Keratinocyte (primary cell): ENCODE measurements at regions not wholly inside any gene's neighbourhood (a gene's known extent, or its start where the extent isn't known, plus 50 kb on each side); places are given as distances from the start of the nearest gene placed in this dataset.

ENCODE experiments used
- EZH2 ChIP-seq: IDR thresholded peaks from one replicate; pipeline ENCODE4 v1.6.1; 2012; ENCODE audit warnings: inconsistent platforms, mild to moderate bottlenecking, low read length, moderate library complexity
- TF ChIP-seq, protein P1 (sequence below), 3 experiments: IDR thresholded peaks in 1 of 3; conservative IDR thresholded peaks in 1 of 3; optimal IDR thresholded peaks in 1 of 3; 2 replicates in 2 of 3; 3 replicates in 1 of 3; pipeline versions ENCODE3 to v1.5.1; 2011; ENCODE audit warnings: low read length in 3 of 3, mild to moderate bottlenecking in 3 of 3, moderate library complexity in 2 of 3, control low read depth in 1 of 3, inconsistent platforms in 1 of 3; ENCODE audit not compliant: insufficient read depth in 2 of 3; ENCODE audit errors: extremely low read depth in 1 of 3

DNA sequence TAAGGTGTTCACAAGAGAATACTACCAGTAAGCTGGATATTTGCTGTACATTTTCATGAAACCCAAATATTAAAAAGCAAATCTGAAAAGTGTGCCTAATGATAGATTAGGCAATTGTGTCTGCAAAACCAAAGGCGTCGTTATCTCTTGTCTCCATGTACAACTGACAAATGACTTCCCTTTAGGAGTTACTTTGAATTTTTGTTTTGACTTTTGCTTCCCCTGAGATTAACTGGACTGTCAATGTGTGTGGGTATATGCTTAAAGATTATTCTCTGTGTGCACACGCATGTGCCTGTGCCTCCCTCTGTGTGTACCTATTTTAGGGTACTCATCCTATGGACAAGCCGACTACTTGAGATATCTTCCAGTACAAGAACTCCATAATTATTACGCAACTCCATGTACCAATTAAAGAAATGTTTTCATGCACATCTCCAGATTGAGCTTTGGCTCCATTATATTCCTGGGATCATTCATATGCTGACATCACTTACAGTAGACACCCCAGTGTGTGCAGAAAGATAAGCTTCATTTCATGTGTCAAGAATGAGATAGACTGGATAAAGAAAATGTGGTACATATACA lies 431.2 kb upstream of the ADAMTS9 start:
- TF ChIP-seq, protein P1, sequence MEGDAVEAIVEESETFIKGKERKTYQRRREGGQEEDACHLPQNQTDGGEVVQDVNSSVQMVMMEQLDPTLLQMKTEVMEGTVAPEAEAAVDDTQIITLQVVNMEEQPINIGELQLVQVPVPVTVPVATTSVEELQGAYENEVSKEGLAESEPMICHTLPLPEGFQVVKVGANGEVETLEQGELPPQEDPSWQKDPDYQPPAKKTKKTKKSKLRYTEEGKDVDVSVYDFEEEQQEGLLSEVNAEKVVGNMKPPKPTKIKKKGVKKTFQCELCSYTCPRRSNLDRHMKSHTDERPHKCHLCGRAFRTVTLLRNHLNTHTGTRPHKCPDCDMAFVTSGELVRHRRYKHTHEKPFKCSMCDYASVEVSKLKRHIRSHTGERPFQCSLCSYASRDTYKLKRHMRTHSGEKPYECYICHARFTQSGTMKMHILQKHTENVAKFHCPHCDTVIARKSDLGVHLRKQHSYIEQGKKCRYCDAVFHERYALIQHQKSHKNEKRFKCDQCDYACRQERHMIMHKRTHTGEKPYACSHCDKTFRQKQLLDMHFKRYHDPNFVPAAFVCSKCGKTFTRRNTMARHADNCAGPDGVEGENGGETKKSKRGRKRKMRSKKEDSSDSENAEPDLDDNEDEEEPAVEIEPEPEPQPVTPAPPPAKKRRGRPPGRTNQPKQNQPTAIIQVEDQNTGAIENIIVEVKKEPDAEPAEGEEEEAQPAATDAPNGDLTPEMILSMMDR (optimal IDR thresholded peaks at IDR 0.05 in 1 of 3, IDR thresholded peaks at IDR 0.05 in 1 of 3, conservative IDR thresholded peaks at IDR 0.05 in 1 of 3; ENCODE audit: extremely low read depth in 1 of 3, insufficient read depth in 2 of 3, low read length in 3 of 3): no peak
- no peak for TF ChIP-seq EZH2
